ENCODE measurements at regions not wholly inside any gene's neighbourhood (a gene's known extent, or its start where the extent isn't known, plus 50 kb on each side); places are given as distances from the start of the nearest gene placed in this dataset.
"Not testable (repeated sequence)": the region's sequence is repeated elsewhere in the genome, so short reads cannot be mapped to it uniquely, and the experiment has no call there.

GRCh38 chr21:5100604-5101174 is 5420.7 kb upstream of the TPTE start:
- TF ChIP-seq POLR2AphosphoS5 (IDR thresholded peaks at IDR 0.05; ENCODE audit: borderline replicate concordance, low read depth, low read length); EZH2 (IDR thresholded peaks at IDR 0.05): not testable (repeated sequence)
